Mucosa of rectum (tissue), 2 donors: ENCODE measurements at regions not wholly inside any gene's neighbourhood (a gene's known extent, or its start where the extent isn't known, plus 50 kb on each side); places are given as distances from the start of the nearest gene placed in this dataset.

Source experiments
- H3K27ac ChIP-seq, 2 donors: one replicate each; pipeline ENCODE4 v1.7.0; 2013; ENCODE audit warnings: inconsistent platforms in 2 of 2, low read depth in 2 of 2, low read length in 2 of 2
- H3K27me3 ChIP-seq, 2 donors: one replicate each; pipeline ENCODE4 v1.7.0; 2013; ENCODE audit warnings: low read length in 2 of 2; ENCODE audit not compliant: control insufficient read depth in 2 of 2, insufficient read depth in 2 of 2
- H3K36me3 ChIP-seq, 2 donors: one replicate each; pipeline ENCODE4 v1.7.0; 2013; ENCODE audit warnings: low read length in 2 of 2; ENCODE audit not compliant: control insufficient read depth in 2 of 2, insufficient read depth in 2 of 2
- H3K4me1 ChIP-seq, 2 donors: one replicate each; pipeline ENCODE4 v1.7.0; 2013; ENCODE audit warnings: low read length in 2 of 2, mild to moderate bottlenecking in 1 of 2; ENCODE audit not compliant: control insufficient read depth in 2 of 2, insufficient read depth in 2 of 2
- H3K4me3 ChIP-seq, 2 donors: one replicate each; pipeline ENCODE4 v1.7.0; 2013; ENCODE audit warnings: low read length in 2 of 2
- H3K9ac ChIP-seq, 2 donors: one replicate each; pipeline ENCODE4 v1.7.0; 2013; ENCODE audit warnings: low read length in 2 of 2, low read depth in 1 of 2, mild to moderate bottlenecking in 1 of 2
- H3K9me3 ChIP-seq, 2 donors: one replicate each; pipeline ENCODE4 v1.7.0; 2013; ENCODE audit warnings: low read length in 2 of 2; ENCODE audit not compliant: control insufficient read depth in 2 of 2
- donor health status: healthy.
- donor health status: Normal muscosa, but diverticular disease.

- peaks cover 6 to 9% of the 10 kb centered on the region in 2 donors for H3K4me1 ChIP-seq
- no peak overlapping the region for H3K9ac ChIP-seq
- peaks cover 5 to 8% of the 10 kb centered on the region in 2 donors for H3K36me3 ChIP-seq
- H3K27ac ChIP-seq, result no peak overlapping the region
- no peaks in the 10 kb centered on the region for H3K9me3 ChIP-seq
- H3K27me3 ChIP-seq, result no peaks in the 10 kb centered on the region
- H3K4me3 ChIP-seq, result no peak overlapping the region
Measured at GRCh38 chr20:19908576-19908975, 108.6 kb upstream of the NAA20 start.

GRCh38 chr20:19909725-19910124 is 107.4 kb upstream of the NAA20 start:
- H3K4me1 ChIP-seq, result peaks cover 6 to 9% of the 10 kb centered on the region in 2 donors
- no peaks in the 10 kb centered on the region for H3K9me3 ChIP-seq
- no peak overlapping the region for H3K4me3 ChIP-seq
- H3K9ac ChIP-seq, result no peak overlapping the region
- H3K36me3 ChIP-seq, result peaks cover 7 to 8% of the 10 kb centered on the region in 2 donors
- H3K27ac ChIP-seq, result peak overlapping the region; percentile 38
- no peaks in the 10 kb centered on the region for H3K27me3 ChIP-seq

GRCh38 chr20:19911810-19912382 is 105.3 kb upstream of the NAA20 start:
- H3K9ac ChIP-seq, result no peak overlapping the region
- no peak overlapping the region for H3K27ac ChIP-seq
- no peaks in the 10 kb centered on the region for H3K9me3 ChIP-seq
- no peaks in the 10 kb centered on the region for H3K27me3 ChIP-seq
- H3K4me1 ChIP-seq, result peaks cover 9% of the 10 kb centered on the region in 2 donors
- peaks cover 5 to 7% of the 10 kb centered on the region in 2 donors for H3K36me3 ChIP-seq
- no peak overlapping the region for H3K4me3 ChIP-seq

GRCh38 chr20:19913349-19913748 is 103.8 kb upstream of the NAA20 start:
- H3K4me1 ChIP-seq, result peaks cover 9 to 11% of the 10 kb centered on the region in 2 donors

GRCh38 chr20:19913927-19914614 is 103.1 kb upstream of the NAA20 start:
- H3K27ac ChIP-seq, result no peak overlapping the region

More at GRCh38 chr20:19913349-19913748, 103.8 kb upstream of the NAA20 start:
- H3K36me3 ChIP-seq, result peaks cover 3 to 5% of the 10 kb centered on the region in 2 donors
- no peak overlapping the region for H3K4me3 ChIP-seq
- no peaks in the 10 kb centered on the region for H3K27me3 ChIP-seq
- H3K27ac ChIP-seq, result no peak overlapping the region
- H3K9me3 ChIP-seq, result no peaks in the 10 kb centered on the region
- H3K9ac ChIP-seq, result no peak overlapping the region

GRCh38 chr20:19915111-19915798 is 101.9 kb upstream of the NAA20 start:
- H3K36me3 ChIP-seq, result peaks cover 3 to 9% of the 10 kb centered on the region in 2 donors
- no peak overlapping the region for H3K9ac ChIP-seq
- H3K27me3 ChIP-seq, result no peaks in the 10 kb centered on the region
- H3K27ac ChIP-seq, result peak overlapping the region; percentile 17 to 57
- no peaks in the 10 kb centered on the region for H3K9me3 ChIP-seq
- no peak overlapping the region for H3K4me3 ChIP-seq
- H3K4me1 ChIP-seq, result peaks cover 5 to 9% of the 10 kb centered on the region in 2 donors

More at GRCh38 chr20:19913927-19914614, 103.1 kb upstream of the NAA20 start:
- no peaks in the 10 kb centered on the region for H3K9me3 ChIP-seq
- H3K27me3 ChIP-seq, result no peaks in the 10 kb centered on the region
- H3K4me1 ChIP-seq, result peaks cover 9 to 15% of the 10 kb centered on the region in 2 donors
- no peak overlapping the region for H3K4me3 ChIP-seq
- H3K36me3 ChIP-seq, result peaks cover 3 to 8% of the 10 kb centered on the region in 2 donors
- no peak overlapping the region for H3K9ac ChIP-seq

- Histone ChIP-seq H3K4me1 (peaks cover 0 to 9% of the 10 kb centered on the region in 2 donors), H3K27me3 (no peaks in the 10 kb centered on the region), H3K9ac (no peak overlapping the region), H3K27ac (no peak overlapping the region), H3K4me3 (no peak overlapping the region), H3K9me3 (no peaks in the 10 kb centered on the region), H3K36me3 (peaks cover 3 to 4% of the 10 kb centered on the region in 2 donors)
Measured at GRCh38 chr20:19916531-19917485, 100.4 kb upstream of the NAA20 start.

- Histone ChIP-seq H3K27me3 (no peaks in the 10 kb centered on the region), H3K36me3 (peaks cover 2 to 4% of the 10 kb centered on the region in 2 donors), H3K27ac (no peak overlapping the region), H3K9me3 (no peaks in the 10 kb centered on the region), H3K9ac (no peak overlapping the region), H3K4me1 (peaks cover 0 to 9% of the 10 kb centered on the region in 2 donors), H3K4me3 (no peak overlapping the region)
Measured at GRCh38 chr20:19918965-19919329, 98.2 kb upstream of the NAA20 start.

GRCh38 chr20:19920381-19921138 is 96.6 kb upstream of the NAA20 start:
- Histone ChIP-seq H3K9ac (no peak overlapping the region), H3K27ac (no peak overlapping the region), H3K27me3 (no peaks in the 10 kb centered on the region), H3K36me3 (peaks cover 0 to 4% of the 10 kb centered on the region in 2 donors), H3K9me3 (no peaks in the 10 kb centered on the region), H3K4me3 (no peak overlapping the region), H3K4me1 (peaks cover 0 to 6% of the 10 kb centered on the region in 2 donors)
